ENCODE measurements at regions not wholly inside any gene's neighbourhood (a gene's known extent, or its start where the extent isn't known, plus 50 kb on each side); places are given as distances from the start of the nearest gene placed in this dataset.

DNA sequence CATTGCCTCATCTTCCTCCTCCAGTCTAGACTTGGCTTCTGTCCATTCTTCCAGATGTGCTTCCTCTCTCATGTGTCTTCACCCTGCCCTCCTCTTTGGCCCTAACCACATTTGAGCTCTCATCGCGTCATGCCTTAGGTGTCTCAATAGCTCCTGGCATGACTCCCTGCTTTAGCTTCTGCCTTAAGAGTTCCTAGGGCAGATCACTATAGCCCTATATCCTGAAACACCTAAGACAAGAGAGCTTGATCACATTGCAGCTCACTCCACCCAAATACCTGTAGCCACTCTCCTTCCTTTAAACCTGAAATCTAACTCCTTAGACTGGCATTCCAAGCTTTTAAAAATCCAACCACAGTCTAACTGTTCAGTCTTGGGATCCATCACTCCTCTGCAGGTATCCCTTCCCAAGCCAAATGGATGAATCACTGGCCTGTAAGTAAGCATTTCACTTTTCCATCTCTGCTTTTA, 69.0 kb upstream of the STXBP5 start:
- TF ChIP-seq POLR2A (IDR thresholded peaks at IDR 0.05) (no peak), CTCF (IDR thresholded peaks at IDR 0.05) (no peak)
